ENCODE measurements at regions not wholly inside any gene's neighbourhood (a gene's known extent, or its start where the extent isn't known, plus 50 kb on each side); places are given as distances from the start of the nearest gene placed in this dataset.

DNA sequence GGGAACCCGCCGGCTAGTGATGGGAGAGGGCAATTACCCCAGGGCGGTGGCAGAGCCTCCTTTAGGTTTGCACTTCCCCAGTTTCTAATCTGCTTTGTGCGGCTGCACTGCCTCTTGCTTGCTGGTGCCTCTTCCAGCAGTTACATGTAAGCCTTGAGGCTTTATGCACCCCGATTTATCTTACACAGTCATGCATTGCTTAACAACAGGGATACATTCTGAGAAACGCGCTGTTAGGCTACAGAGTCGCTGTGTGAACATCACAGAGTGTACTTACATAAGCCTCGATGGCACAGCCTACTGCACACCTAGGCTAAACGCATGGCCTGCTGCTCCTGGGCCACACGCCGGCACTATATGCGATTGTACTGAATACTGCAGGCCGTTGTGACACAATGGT lies 155.6 kb upstream of the MKI67 start:
- no peak for DNase-seq (ENCODE audit: low spot score)

DNA sequence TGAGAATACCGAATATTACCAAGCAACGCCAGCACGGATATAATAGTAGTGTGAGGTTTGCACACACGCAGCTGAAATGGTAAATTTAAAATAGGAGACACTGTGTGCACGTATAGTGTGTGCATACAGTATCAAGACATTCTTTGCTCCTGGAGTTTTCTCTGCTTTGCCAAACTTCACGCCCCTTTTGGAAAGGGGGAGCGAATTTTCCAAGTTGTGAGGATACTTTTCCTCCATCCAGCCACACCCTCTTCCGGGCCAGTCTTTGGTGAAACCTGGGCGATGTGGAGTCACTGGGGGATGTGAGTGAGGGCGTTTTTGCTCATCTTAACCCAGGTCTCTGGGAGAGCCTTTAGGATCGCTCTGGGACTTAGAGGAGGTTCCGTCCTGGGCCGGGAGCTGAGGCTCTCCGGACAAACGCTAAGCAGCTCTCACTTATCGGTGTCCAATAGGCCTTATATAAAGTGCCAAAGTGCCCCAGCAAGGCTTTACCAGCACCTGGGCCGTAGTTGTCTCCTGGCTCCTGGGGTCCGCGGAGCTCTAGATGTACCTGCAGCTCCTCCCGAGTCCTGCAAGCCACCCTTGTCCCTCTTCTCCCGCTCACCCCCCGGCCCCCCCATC lies 160.0 kb upstream of the MKI67 start:
- DNase-seq (ENCODE audit: low spot score), result no peak

DNA sequence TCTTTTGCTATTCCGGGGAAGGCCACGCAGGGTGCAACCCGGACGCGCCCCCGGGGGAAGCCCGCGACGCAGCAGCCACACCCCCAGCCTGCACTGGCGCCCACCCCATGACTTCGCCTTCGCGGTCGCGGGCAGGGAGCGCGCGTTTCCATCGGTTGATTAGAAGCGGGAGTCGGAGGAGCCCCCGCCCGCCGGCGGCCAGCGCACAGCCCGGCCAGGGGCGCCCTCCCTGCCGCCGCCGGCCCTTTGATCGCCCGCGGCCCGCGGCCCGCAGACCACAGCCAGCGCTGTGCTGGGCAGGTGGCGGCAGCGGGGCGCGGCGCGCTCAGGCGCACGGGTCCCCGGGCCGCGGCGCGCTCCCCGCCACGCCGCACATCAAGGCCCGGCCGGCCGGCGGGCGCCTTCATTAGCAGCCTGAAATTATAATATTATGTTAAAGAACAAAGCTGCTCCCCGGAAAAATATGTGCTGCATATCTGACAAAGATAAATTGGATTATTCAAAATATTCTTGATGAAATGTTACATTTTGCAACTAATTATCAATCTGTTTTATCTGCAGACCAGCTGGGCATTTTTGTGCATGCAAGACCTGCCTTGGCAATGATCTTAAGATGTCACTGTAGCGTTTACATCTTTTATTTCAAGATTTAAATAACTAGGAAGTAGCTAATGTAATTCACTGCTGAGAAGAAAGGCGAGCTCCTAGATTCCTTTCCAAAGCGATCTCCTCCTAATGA lies 160.7 kb upstream of the MKI67 start:
- no peak for DNase-seq (ENCODE audit: low spot score)

DNA sequence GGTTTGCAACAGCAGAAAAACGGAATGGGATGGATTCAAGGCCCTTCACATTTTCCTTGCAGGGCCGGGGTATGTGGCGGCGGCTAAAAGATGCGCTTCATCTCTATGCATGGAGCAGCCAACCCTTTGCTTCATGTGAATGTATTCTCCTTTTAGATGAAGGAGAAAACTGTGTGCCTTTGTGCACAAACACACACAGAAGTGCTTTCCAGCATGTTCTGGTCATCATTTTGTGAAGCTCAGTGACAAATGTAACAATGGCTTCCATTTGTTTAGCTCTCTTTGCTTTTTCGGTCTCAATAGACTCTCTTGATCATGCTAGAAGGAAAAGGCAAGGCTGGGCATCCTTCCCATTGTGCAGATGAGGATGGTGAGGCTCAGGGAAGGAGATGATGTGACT lies 161.7 kb upstream of the MKI67 start:
- no peak for DNase-seq (ENCODE audit: low spot score)

DNA sequence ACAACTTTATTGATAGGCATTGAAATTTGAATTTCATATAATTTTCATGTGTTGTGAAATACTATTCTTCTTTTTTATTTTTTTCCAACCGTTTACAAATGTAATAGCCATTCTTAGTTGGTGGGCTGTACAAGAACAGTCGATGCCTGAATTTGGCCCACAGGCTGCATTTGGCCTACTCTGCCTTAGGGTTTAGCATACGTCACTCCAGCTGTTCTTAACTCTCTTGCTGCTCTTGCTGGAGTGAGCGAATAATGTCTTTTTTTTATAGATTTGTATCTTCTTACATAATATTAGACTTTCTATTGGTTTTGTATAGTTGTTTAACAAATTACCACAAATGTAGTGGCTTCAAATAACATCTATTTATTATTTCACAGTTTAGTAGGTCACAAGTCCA lies 163.4 kb upstream of the MKI67 start:
- no peak for DNase-seq (ENCODE audit: low spot score)

DNA sequence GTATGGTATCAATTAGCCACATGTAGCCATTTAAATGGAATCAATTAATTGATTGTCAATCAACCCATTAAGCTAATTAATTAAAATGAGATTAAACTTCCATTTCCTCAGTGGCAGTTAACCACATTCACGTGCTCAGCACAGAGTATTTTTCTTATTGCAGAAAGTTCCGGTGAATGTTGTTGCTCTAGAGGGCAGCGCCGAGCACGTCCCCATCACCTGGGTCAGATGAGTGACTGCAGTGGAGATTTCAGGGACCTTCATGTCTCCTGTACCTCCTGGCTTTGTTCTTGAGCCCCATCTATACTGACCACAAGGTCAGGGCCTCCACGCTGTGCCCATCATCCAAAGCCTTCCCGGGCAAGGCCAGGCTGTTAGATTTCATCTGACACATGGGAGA lies 168.8 kb upstream of the MKI67 start:
- DNase-seq (ENCODE audit: low spot score), result no peak

DNA sequence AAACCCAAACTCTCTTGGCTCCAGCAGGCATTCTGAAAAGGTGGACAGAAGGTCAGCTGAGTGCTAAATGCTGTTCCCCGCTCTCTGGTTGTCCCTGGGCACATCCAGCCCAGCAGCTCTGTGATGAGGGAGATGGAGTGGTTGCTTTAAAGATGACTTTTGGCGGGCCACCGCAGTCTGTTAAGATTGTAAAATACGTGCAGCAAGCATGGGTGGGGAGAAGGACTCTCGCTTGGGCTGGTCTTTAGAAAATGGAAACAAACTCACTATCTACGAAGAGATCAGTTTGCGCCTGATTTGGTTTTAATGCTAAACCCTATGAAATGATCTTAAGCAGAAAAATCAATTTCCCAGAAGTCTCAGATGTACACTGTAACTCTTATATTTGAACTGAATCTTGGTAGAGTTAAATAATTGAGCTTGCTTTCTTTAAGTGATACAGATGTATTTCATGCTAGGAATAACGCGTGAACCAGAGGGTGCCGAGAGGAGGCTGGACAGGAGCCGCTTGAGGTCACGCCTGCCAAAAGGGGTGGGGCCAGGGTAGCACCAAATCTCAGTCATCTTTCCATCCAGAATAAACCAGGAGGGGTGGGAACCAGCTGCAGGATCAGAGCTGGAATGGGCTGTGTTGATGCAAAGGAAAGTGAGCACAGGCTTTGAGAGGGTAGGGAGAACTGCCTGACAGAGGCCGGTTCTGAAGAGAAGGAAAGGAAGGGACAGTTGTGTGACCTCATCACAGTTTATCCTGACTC lies 170.2 kb upstream of the MKI67 start:
- DNase-seq (ENCODE audit: low spot score), result no peak

DNA sequence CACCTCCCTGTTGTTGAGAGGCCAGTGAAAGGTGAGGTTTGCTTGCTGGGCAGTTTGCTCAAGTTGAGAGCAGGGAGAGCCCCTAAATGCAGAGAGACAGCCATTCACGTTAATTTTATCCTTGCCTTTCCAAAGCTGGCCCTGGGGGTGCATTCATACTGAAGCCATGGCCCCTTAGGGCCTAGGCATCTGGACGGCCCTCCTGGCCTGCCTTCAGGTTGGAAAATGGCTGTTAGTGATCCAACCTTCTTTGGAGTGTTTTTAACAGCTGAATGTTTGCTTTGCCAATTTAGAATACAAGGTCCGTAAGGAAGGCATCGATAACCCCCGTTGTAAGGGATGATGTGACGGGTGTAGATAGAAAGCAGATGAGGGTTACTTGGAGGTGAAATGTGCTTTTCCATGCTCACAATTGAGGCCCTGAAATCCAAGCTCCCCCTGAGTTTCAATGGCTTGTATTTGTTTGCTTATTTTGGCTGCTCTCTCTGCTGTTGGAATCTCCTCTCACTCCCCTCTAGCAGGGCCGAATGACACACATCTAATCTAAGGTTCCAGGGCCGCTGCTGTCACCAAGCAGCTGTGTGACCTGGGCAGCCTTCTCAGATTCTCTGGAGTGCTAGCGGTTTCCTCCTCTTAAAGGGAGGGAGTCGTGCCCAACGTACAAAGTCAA lies 171.6 kb upstream of the MKI67 start:
- no peak for DNase-seq (ENCODE audit: low spot score)

DNA sequence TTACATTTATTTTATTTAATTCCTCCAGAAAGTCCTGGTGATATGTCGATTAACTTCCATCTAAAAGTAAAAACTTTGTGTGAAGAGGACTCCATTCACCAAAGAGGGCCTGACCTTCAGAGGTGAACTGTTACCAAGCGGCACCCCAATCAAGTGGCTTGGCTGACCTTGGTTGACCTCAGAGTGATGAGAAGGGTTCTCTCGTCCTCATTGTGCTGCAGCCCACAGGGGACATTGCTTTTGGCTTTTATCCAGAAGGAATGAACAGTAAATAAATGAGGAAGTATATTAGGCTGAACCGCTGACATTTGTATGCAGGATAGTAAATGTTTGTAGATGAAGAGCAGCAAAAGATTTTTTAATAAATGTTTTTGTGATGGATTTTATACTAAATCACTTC lies 172.4 kb upstream of the MKI67 start:
- DNase-seq (ENCODE audit: low spot score), result no peak

DNA sequence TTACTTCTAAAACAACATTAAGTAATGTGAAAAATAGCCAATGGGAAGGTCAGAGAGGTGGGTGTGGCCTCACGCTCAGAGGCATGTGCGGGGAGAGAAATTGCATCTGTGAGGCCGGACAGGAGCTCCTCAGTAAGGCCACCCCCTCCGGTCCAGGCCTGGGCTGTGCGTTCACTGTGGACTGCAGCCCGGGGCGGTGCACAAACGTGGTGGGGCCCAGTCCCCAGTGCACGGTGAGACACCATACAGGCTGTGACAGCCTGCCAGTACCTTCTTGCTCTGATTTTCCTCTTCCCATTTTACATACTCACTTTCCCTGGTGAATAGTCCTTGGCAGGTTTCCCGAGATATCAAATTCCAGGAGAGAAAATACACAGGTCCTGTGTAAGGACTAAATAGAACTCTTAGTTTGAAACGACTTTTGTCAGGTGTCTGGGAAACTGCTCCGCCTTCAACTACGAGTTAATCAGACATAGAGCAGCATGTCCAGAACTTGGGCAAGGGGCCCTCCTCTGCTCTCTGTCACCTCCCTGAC lies 174.1 kb upstream of the MKI67 start:
- no peak for DNase-seq (ENCODE audit: low spot score)

DNA sequence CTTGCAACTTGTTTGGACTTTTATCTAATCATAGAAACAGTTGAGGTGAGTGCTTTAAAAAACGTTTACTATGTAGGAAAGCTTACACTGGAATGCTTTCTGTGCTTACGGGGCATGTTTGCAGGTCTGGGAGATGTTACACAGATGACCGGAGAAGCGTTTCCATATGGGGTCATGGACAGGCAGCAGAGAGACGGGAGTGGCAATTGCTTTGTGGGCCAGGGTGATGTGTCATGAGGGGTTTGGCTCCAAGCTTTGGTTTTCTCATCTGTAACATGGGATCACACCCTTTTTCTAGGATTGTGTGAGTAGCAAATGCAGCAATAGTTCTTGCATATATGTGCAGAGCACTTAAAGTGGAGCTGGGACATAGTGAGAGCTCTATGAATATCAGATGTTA lies 174.8 kb upstream of the MKI67 start:
- DNase-seq (ENCODE audit: low spot score), result no peak

DNA sequence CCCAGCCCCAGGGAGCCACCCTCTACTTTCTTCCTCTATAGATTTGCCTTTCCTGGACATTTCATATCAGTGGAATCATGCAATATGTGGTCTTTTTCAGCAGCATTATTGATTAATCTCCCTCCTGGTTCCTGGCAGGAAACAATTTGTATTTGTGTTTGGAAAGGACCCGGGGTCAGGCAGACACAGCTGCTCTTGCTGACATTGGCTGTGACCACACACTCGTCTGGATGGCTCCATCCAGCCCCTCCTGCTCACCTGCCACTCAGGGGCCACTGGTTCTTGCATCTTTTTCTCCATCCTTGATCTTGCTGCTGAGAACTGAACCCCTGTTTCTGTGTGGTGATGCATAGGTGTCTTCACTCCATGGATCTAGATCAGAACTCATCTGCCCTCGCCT lies 176.6 kb upstream of the MKI67 start:
- no peak for DNase-seq (ENCODE audit: low spot score)

DNA sequence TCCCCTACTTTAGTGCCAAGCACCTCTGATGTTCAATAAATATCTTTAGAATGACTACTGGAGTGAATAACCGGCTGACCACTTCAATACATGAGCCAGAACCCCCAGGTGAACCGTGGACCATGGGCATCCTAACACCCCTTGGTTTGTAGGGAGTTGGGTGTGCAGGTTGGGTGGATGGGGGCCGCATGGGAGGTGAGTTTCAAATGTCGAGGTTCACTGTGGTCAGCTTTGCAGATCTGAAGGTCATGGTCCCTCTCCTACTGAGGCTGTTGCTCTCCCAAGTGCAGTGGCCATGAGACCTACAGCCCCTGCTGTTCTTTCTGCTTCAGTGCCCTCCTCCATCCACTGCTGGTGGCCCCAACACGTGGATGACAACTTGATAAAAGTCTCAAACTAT lies 178.0 kb upstream of the MKI67 start:
- DNase-seq (ENCODE audit: low spot score), result no peak

DNA sequence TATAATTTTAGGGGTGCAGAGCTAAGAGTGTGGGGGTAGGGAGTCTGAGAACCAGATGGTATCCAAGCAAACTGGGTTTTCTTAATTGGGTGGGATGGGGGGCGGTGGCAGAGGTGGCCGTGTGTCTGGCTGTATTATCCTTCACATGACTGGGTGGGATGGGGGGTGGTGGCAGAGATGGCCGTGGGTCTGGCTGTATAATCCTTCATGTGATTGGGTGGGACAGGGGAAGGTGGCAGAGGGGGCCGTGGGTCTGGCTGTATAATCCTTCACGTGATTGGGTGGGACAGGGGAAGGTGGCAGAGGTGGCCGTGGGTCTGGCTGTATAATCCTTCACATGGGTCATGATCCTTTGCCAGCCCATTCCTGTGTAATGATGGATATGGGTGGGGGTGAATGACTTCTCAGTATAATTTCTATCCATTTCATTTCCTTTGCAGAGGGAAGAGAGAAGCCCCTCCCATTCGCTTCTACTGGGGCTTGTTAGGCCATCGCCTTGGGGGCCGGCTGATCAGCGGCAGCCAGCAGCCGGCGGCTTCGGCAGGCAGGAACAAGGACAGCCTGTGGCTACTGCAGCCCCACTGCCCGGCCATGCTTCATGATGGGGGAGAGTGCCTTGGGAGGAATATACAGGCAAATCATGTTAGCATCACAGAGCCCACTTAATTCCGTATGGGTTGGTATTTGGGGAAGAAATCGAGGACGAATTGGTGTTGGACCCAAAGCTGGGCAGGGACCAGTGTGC lies 179.6 kb upstream of the MKI67 start:
- no peak for DNase-seq (ENCODE audit: low spot score)

DNA sequence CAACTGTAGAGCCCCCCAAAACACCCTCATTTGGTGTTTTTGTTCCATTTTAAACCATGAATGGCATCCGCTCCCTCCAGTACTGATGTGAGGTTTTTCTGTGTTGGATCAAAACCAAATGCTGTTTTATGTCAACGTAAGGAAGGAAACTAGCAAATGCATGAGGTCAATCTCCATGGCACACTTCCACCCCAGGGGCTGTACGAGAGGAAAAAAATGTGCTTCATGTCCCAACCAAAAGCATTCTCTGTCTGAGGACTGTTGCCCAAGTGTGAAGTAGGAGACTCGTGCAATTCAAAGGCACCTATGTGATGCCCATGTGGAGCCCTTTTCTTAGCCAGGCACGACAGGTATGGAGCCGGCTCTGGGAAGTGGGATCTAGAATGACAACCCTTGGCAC lies 180.3 kb upstream of the MKI67 start:
- no peak for DNase-seq (ENCODE audit: low spot score)

DNA sequence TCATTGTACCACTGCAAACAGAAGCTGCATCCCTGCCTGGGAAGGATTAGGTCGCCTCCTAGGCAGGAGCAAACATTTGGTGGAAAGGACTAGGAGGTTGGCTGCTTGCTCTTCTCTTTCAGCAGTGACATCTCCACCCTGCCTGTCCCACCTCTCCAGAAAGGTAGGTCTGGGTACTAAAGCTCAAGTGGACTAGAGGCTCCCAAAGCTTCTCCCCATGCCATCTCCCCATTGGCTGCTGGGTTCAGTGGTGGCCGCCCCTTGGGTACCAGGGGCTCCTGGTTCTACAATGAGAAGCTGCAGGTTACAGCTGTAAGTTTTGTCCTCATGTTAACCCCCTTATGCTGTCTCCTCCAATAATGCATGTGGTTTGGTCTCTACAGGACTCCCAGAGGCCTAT lies 180.7 kb upstream of the MKI67 start:
- DNase-seq (ENCODE audit: low spot score), result no peak

DNA sequence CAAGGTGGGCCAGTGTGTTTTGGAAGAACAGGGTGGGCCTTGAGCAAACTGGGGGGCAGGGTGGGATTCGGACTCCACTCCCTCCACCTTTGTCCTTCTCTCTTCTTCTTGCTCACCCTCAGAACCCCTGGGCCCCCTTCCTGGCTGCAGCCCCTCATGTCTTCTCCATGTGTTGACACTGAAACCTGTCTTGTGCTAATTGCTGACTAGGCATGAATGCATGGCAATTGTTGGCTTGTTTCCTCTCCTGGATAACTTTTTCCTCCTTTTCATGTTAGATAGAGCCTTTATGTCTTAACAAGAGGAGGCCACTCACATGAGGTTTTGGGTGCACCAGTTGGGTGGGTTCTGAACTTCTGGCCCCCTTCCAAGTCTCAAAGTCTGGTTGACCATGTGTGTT lies 181.6 kb upstream of the MKI67 start:
- DNase-seq (ENCODE audit: low spot score), result no peak

DNA sequence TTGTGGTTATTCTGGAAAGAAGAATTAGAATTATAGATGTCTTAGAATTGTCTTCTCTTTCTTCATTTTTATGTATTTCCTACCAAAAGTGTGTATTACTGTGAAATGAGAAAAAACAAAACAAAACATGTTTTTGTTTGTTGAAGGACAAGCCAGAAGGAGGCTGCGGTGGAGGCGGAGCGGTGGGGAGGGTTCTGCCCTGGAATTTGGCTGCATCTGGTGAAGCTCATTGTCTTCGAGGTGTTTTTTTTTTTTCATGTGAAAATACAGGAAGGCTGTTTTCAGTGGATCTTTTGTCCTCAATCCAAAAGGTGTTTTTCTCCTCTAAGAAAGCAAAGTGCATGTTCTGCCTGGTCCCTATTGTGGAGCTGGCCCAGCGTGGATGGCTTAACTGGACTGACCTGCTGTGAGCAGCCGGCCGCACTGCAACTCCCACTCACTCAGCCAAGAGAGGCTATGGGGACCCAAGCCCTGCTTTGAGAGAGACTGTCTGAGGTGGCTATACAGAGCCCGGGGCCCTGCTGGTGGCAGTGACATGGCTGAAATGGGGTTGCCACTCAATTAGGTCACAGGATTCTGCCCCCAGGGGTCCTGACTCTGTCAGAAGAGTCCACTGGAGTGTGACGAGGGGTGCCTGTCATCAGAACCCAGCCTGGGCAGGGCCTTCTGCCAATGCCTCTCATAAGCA lies 184.9 kb upstream of the MKI67 start:
- no peak for DNase-seq (ENCODE audit: low spot score)

DNA sequence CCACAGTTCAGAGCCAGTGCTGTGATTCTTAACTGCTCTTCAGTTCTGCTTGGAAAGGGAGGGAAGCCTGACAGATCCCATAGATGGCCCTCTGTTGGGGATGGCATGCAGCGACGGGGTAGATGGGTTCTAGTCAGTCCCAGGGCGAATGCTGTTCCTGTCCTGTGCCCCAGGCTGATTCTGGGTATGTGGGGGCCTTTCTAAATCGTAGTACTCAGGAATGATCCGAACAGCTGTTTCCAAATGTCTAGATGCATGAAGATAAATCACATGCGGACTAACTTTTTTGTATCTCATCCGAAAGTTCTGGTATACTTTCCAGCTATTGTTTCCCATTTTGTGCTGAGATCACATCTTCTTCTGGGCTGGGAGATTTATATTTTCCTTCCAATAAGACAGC lies 186.0 kb upstream of the MKI67 start:
- DNase-seq (ENCODE audit: low spot score), result no peak

DNA sequence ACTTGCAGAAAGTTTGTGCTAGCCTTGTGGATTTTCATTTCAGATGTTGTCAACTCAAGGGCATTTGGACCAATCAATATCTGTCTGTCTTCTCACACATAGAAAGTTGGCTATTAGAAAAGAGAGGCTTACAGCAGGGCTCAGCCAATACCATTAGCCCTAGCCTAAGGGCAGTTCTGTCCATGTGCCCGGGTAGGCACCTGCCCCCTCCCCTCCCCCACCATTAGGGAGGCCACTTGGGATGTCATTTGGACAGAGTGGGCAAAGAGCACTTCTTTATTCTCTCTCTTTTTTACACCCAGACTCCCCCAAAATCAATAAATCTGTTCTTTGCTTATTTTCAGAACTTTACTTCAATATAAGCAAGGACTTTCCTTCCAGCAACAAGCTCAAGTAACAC lies 188.5 kb upstream of the MKI67 start:
- DNase-seq (ENCODE audit: low spot score), result no peak

DNA sequence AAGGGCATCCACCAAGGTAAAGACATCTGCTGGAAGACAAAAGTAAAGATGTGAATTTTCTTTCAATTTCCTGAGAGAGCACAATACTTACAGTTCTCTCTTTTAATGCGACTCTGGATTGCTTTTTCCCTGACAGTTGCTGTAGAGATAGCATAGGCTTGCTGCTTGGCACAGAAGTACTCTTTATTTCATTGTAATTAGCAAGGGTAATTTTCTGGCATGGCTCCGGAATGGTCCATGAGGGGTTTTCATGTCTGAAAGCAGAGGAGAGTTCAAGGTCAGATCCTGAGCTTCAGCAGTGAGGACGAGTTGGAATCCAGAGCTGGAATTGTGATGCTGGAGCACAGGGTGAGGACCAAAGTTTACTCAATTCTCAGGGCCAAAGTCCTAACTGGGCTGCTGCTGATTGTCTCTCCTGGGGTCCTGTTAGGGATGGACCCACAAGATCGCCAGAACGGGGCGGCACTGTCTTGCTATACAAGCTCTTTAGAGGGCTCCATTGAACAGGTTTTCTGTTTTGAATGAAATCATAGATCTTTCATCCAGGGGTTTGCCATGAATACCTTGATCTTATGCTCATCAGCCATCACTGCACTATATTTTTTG lies 190.0 kb upstream of the MKI67 start:
- DNase-seq (ENCODE audit: low spot score), result no peak

All from AG20443 (cell line).